GM19240 (cell line): ENCODE measurements at regions not wholly inside any gene's neighbourhood (a gene's known extent, or its start where the extent isn't known, plus 50 kb on each side); places are given as distances from the start of the nearest gene placed in this dataset.
"Not testable (repeated sequence)": the region's sequence is repeated elsewhere in the genome, so short reads cannot be mapped to it uniquely, and the experiment has no call there.

ENCODE experiments used
- DNase-seq: peaks from one replicate; pipeline ENCODE4 v3.0.0; 2011; ENCODE audit warnings: low spot score; ENCODE audit not compliant: insufficient read length

DNA sequence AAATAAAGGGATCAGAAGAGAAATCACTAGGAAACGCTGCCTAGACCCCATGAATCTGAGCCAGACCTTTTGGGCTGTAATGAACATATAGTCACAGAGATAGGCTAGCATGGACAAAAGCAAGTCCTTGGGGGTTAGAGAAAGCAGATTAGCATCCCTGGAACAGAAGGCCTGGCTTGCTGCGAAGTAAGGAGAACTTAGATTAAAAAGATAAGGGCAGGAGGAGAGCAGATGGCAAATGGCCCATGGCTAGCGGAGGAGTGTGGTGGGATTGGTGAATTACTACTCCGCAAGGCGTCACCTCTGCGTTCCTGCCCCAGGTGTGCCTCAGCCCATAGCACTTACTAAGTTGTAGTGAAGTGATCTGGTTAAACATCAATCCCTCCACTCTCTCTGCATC, 92.3 kb upstream of the ZNF438 start:
- DNase-seq: no peak

- DNase-seq: no peak
These were observed 93.2 kb upstream of the ZNF438 start for GRCh38 chr10:31124852-31125251.

GRCh38 chr10:31125789-31126188, 94.1 kb upstream of the ZNF438 start:
- no peak for DNase-seq

DNA sequence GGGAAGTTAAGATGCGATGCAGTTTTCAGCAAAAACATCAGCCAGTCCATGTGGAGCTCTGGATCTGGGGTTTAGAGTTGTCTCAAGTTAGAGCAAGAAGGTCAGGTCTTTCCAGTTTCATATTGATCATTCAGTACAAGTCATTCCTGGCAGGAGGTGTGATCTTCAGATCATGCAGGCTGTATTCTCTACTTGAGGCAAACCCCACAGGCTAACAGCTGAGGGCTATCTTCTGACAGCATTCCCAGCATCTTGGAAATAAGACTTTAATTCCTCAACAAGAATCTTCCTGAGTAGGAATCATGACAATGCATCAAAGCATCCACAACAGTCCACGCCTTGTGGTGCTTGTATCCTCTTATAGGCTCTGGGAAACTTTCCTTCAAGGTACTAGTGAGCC, 94.9 kb upstream of the ZNF438 start:
- no peak for DNase-seq

DNA sequence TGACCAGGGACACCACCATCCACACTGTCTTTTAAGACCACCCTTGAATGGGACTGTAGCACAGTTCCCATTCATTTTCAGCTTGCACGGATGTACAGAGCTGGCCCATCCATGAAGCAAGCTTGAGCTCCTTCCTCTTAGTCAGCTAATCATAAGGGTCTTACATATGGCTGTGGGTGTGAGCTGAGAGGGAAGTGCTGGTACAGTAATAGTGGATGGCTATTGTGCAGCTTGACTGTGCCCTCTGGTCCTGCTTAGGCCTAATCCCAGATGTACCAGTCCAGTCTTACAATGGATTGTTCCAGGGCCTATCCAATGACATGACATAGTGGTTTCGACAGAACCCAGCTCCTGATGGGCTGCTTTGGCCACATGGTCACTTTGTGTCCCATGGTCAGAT, 96.9 kb upstream of the ZNF438 start:
- no peak for DNase-seq

DNA sequence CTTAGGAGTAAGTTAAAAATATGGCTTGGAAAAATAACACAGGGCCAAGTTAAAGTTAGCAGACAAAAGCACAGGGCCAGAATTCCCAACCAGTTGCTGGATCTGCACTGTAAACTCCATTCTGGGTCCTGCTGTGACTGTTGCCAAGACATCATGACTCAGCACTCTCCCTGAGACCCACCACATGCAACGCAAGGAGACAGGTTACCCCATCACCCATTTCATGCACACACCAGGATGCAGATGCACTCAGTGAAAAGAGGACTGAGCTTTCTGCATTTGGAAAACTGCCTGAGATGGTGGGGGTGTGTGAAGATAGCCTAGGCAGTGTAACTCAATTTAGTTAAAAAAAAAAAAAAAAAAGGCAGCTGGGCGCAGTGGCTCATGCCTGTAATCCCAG, 97.6 kb upstream of the ZNF438 start:
- no peak for DNase-seq

- DNase-seq: no peak
These were observed 98.3 kb upstream of the ZNF438 start for GRCh38 chr10:31129880-31130405.

GRCh38 chr10:31130406-31130805, 98.7 kb upstream of the ZNF438 start:
- DNase-seq: no peak

DNA sequence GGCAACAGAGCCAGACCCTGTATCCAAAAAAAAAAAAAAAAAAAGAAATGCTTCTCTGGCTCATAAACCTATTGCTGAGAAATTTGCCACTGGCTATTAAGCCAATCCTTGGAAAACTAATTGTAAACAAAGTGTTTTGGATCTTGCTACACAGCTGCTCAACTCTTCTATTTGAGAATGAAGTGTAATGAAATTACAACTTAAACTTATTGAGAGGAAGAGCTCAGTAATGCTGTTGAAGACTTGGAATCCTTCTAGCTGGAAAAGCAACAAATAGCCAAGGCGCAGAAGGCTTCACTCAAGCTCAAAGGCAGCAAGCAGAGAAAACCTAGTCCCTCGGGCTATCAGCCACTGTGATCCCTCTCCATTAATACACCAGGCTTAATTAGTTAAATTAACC, 99.6 kb upstream of the ZNF438 start:
- no peak for DNase-seq

- no peak for DNase-seq
These were observed 101.1 kb upstream of the ZNF438 start for GRCh38 chr10:31132681-31133244.

GRCh38 chr10:31133251-31133791, 101.7 kb upstream of the ZNF438 start:
- no peak for DNase-seq

GRCh38 chr10:31133792-31134310, 102.2 kb upstream of the ZNF438 start:
- peak; percentile 59 for DNase-seq

DNA sequence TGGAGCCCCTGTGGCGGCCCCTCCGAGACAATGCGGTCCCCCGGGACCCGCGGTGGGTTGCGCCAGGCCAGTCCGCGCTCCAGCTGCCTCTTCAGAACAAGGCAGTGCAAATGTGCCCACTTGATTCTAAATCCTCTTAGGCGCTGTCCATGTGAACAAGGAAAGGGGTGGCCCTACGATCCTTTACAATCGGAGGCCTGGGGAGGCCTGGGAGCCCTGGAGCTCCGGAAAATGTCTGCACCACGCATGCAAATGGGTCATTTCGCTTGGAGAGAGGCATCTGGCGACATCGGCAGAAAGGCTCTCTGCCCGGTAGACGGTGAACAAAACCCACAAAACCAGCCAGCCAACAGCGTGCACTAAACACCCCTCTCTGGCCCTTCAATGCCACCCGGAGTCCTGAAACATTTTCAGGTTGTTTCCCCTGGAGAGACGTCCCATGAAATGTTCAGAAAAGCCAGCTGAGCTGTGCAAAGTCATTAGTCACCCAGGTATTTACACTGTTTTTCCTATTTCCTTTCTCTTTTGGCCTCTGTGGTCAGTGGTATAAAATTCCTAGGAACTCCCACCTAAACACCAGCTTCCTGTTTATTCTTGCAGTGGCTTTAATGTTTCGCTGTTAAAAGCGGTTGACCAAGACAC, 102.8 kb upstream of the ZNF438 start:
- DNase-seq: no peak

DNA sequence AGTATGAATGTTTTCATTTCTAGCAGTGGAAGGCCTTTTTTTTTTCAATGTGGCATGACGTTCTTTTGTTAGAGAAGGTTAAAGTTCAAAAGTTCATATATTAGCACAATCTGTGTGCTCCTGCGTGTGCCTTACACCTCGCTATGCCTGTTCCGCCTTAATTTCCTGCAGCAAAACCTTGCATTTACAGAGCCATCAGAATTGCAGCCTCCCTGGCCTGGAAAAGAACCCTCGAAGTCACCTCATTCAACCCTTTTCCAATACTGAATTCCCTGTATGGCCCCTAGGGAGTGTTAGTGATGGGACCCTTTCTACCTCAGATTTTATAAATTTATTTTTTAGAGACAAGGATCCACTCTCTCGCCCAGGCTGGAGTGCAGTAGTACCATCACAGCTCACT, 103.5 kb upstream of the ZNF438 start:
- no peak for DNase-seq

- DNase-seq: not testable (repeated sequence)
These were observed 104.1 kb upstream of the ZNF438 start for GRCh38 chr10:31135791-31136190.

GRCh38 chr10:31136386-31136785, 104.7 kb upstream of the ZNF438 start:
- DNase-seq: no peak

- DNase-seq: no peak
These were observed 105.5 kb upstream of the ZNF438 start for GRCh38 chr10:31136930-31137885.

GRCh38 chr10:31138026-31138553, 106.4 kb upstream of the ZNF438 start:
- DNase-seq: no peak

GRCh38 chr10:31139497-31139896, 107.8 kb upstream of the ZNF438 start:
- DNase-seq: no peak

DNA sequence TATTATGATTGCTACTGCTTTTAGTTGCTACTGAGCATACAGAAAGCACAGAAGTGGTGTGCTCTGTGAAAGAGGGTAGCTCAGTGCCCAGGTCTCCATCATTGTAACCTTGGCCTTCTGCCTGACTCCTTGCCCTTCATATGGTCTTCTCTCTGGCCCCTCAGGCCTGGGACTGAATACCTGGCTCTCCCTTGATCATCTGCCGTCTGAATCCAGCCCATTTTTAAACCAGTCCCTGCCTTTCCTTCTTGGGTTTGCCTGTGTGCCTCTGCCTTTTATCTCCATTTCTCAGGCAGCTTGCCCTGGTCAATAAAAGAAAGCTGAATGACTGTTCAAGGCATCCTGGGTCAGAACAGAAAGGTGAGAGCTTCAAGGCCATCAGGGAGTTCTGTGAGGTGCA, 109.1 kb upstream of the ZNF438 start:
- no peak for DNase-seq

- no peak for DNase-seq
These were observed 110.4 kb upstream of the ZNF438 start for GRCh38 chr10:31142026-31142425.
